HAP-1 (cell line): ENCODE measurements at regions not wholly inside any gene's neighbourhood (a gene's known extent, or its start where the extent isn't known, plus 50 kb on each side); places are given as distances from the start of the nearest gene placed in this dataset.
"Not testable (repeated sequence)": the region's sequence is repeated elsewhere in the genome, so short reads cannot be mapped to it uniquely, and the experiment has no call there.

Experiments used
- DNase-seq, 2 experiments: peaks; one replicate each; pipeline ENCODE4 v3.0.0-alpha.2; 2016 to 2020; ENCODE audit warnings: low spot score in 2 of 2
- H3K27me3 ChIP-seq: fragments of 250-450 bp; sonication (Bioruptor Pico); 2 replicates; pipeline ENCODE4 v1.5.1; 2020; ENCODE audit warnings: low read depth, mild to moderate bottlenecking, moderate library complexity
- H3K36me3 ChIP-seq: fragments of 250-450 bp; sonication (Bioruptor Pico); replicated peaks from 2 replicates; pipeline ENCODE4 v1.5.1; 2020; ENCODE audit warnings: mild to moderate bottlenecking
- H3K4me1 ChIP-seq: fragments of 250-450 bp; sonication (Bioruptor Pico); 2 replicates; pipeline ENCODE4 v1.5.1; 2020; ENCODE audit warnings: mild to moderate bottlenecking
- H3K4me3 ChIP-seq: fragments of 250-450 bp; sonication (Bioruptor Pico); 2 replicates; pipeline ENCODE4 v1.5.1; 2020; ENCODE audit warnings: mild to moderate bottlenecking, moderate library complexity
- H3K9me3 ChIP-seq: fragments of 250-450 bp; sonication (Bioruptor Pico); 2 replicates; pipeline ENCODE4 v1.5.1; 2020; ENCODE audit warnings: mild to moderate bottlenecking, moderate library complexity
- in situ Hi-C: fragments of 300-500 bp; cut with MboI; formaldehyde crosslinking; loops from 3 replicates; pipeline ENCODE4 v1.14.3; 2020; ENCODE audit warnings: low sequenced_read_pairs, inconsistent platforms, mixed read lengths

- Histone ChIP-seq H3K9me3 (no peaks in the 10 kb centered on the region), H3K36me3 (no peaks in the 10 kb centered on the region), H3K4me1 (no peaks in the 10 kb centered on the region), H3K4me3 (no peak overlapping the region), H3K27me3 (no peaks in the 10 kb centered on the region)
- in situ Hi-C loops, result no loop called here
- DNase-seq, result no peak
These were observed 701.6 kb downstream of the RFPL4B start for GRCh38 chr6:113048741-113049140.

DNA sequence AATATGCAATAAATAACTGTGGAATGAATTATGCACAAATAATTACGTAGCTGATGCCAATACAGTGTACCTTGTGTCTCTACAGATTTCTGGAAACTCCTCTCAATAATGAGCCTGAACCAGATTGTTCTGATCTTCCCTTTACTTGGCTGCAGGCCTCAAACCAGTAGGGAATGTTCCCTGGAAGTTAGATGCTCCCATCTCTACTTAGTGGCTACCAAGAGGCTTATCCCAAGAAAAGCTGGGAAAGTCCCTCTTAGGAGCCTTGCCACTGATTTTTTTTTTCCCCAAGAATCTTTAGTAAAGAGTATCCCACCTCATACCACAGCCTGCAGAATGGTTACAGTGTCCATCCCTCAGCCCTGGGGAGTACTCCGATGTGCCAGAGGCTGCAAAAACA is 702.1 kb downstream of the RFPL4B start:
- DNase-seq, result no peak
- in situ Hi-C loops, result no loop called here
- Histone ChIP-seq H3K9me3 (no peaks in the 10 kb centered on the region), H3K4me3 (no peak overlapping the region), H3K4me1 (no peaks in the 10 kb centered on the region), H3K27me3 (no peaks in the 10 kb centered on the region), H3K36me3 (no peaks in the 10 kb centered on the region)

DNA sequence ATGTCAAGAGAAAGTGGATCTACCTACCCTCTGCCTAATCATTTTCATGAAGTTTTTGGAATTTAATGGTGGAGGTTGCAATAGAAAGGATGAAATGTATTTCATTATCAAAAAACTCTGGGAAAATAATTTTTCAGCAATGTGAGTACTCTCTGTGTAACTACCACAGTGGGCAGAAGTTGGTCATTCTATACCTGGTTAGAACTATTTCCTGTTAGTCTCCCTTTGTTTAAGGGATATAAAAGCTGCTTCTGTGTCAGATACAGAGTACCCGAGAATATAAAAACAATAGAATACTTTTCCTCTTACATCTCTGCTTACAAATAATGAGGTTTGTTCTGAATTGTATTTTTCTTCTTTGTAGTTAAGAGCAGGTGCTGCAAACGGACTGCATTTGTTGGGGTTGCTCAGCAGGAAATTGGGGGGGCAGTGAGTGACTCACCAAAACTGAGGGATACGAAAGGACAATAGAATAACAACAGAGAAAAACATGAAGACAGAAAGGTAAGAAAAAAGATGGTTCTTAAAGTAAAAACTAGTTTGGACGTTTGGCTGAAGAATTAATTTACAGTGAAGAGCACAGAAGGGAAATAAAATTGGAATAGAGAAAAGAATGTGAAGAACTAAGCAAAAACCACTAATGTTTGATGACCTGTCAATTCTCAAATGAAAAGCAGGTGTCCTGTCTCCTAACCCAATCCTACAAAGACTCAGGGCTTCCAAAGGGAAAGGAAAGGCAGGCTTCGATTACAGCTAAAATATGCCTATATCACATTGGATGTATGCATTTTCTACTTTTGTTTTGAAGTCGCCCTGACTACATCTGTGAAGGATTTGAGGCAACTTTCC is 703.1 kb downstream of the RFPL4B start:
- H3K9me3 ChIP-seq, result no peaks in the 10 kb centered on the region
- in situ Hi-C loops, result no loop called here
- no peaks in the 10 kb centered on the region for H3K27me3 ChIP-seq
- H3K36me3 ChIP-seq, result no peaks in the 10 kb centered on the region
- H3K4me3 ChIP-seq, result no peak overlapping the region
- DNase-seq, result no peak
- no peaks in the 10 kb centered on the region for H3K4me1 ChIP-seq

- DNase-seq, result no peak
- H3K9me3 ChIP-seq, result no peaks in the 10 kb centered on the region
- H3K36me3 ChIP-seq, result no peaks in the 10 kb centered on the region
- in situ Hi-C loops, result no loop called here
- no peaks in the 10 kb centered on the region for H3K27me3 ChIP-seq
- H3K4me3 ChIP-seq, result no peak overlapping the region
- H3K4me1 ChIP-seq, result no peaks in the 10 kb centered on the region
These were observed 703.8 kb downstream of the RFPL4B start for GRCh38 chr6:113050979-113051378.

- in situ Hi-C loops, result no loop called here
- Histone ChIP-seq H3K9me3 (no peaks in the 10 kb centered on the region), H3K27me3 (no peaks in the 10 kb centered on the region), H3K4me3 (no peak overlapping the region), H3K36me3 (no peaks in the 10 kb centered on the region), H3K4me1 (no peaks in the 10 kb centered on the region)
- no peak for DNase-seq
These were observed 705.4 kb downstream of the RFPL4B start for GRCh38 chr6:113052506-113052905.

DNA sequence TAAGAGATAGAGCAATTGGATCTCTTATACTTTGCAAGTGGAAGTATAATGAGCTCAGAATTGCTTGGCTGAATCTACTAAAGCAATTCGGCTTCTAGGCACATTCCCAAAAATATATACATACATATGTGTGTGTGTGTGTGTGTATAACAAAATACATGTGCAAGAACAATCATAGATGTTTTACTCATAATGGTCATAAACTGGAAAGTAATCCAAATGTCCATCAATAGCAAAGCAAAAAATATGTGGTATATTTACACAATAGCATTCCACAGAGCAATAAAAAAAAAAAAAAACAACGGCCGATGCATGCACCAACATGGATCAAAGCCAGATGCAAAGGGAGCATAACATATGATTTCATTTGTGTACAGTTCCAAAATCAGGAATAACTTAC is 707.9 kb downstream of the RFPL4B start:
- no peaks in the 10 kb centered on the region for H3K9me3 ChIP-seq
- H3K4me1 ChIP-seq, result no peaks in the 10 kb centered on the region
- H3K36me3 ChIP-seq, result no peaks in the 10 kb centered on the region
- H3K27me3 ChIP-seq, result no peaks in the 10 kb centered on the region
- DNase-seq, result no peak
- no peak overlapping the region for H3K4me3 ChIP-seq
- in situ Hi-C loops, result no loop called here

GRCh38 chr6:113055998-113056397 is 708.9 kb downstream of the RFPL4B start:
- Histone ChIP-seq H3K4me3 (no peak overlapping the region), H3K4me1 (no peaks in the 10 kb centered on the region), H3K36me3 (no peaks in the 10 kb centered on the region), H3K9me3 (no peaks in the 10 kb centered on the region), H3K27me3 (no peaks in the 10 kb centered on the region)
- no peak for DNase-seq
- in situ Hi-C loops, result no loop called here

GRCh38 chr6:113057567-113058053 is 710.5 kb downstream of the RFPL4B start:
- Histone ChIP-seq H3K27me3 (no peaks in the 10 kb centered on the region), H3K36me3 (no peaks in the 10 kb centered on the region), H3K4me3 (no peak overlapping the region), H3K9me3 (no peaks in the 10 kb centered on the region), H3K4me1 (no peaks in the 10 kb centered on the region)
- no peak for DNase-seq
- in situ Hi-C loops, result no loop called here

DNA sequence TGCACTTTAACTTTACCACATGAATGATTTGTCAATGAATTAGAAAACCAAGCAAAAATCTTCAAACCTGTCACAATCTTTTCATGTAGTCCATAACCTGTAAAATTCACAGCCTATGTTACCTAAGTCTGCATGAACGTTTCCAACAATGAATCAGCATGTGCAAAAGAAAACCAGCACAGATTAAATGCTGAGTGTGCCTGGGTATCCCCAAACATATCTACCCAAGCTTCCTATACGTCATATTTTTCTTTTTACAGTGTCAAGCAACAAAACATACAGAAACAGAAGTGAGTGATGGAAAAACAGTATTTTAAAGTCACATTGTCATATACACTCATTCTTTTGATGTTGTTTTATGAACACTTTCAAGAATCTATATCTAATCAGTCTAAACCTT is 713.5 kb downstream of the RFPL4B start:
- peaks cover 5% of the 10 kb centered on the region; the same call in 1 of the 2 replicates for H3K4me1 ChIP-seq
- in situ Hi-C loops, result no loop called here
- no peaks in the 10 kb centered on the region for H3K9me3 ChIP-seq
- H3K4me3 ChIP-seq, result no peak overlapping the region
- no peak for DNase-seq
- H3K36me3 ChIP-seq, result no peaks in the 10 kb centered on the region
- no peaks in the 10 kb centered on the region for H3K27me3 ChIP-seq

GRCh38 chr6:113065611-113066010 is 718.5 kb downstream of the RFPL4B start:
- in situ Hi-C loops, result no loop called here
- Histone ChIP-seq H3K4me1 (peaks cover 13% of the 10 kb centered on the region), H3K27me3 (no peaks in the 10 kb centered on the region), H3K9me3 (no peaks in the 10 kb centered on the region), H3K36me3 (no peaks in the 10 kb centered on the region), H3K4me3 (no peak overlapping the region)
- peak; percentile 53 to 91 for DNase-seq

DNA sequence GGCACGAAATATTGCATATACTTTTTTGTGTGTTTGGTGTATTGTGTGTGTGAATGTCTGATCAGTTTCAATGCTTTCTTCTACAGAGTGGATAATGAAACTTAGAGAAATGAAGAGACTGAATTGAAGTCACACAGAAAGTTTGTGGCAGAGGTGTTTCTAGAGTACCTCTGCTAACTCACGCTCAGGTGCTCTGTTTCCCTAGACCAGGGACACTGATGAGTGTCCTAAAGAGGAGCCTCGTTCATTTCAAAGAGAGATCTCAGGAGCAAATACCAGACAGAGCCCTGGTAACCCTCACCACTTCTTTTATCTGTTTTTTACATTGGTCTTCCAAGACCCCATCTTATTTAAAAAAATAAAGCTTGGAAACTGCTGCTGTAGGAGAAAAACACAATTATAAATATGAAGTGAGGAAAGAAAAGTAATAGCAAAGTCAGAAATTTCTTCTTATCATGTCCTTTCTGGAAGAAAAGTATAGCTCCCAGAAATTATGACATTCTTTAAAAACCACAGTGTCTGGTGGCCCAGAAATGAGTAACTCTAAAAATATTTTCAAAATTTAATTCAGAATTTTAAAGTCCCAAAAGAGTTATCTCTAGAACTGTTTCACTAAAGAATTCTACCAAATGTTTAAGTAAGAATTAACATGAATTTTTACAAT is 720.6 kb downstream of the RFPL4B start:
- DNase-seq, result no peak
- no peak overlapping the region for H3K4me3 ChIP-seq
- no peaks in the 10 kb centered on the region for H3K36me3 ChIP-seq
- in situ Hi-C loops, result no loop called here
- peaks cover 13% of the 10 kb centered on the region for H3K4me1 ChIP-seq
- H3K9me3 ChIP-seq, result no peaks in the 10 kb centered on the region
- H3K27me3 ChIP-seq, result no peaks in the 10 kb centered on the region

GRCh38 chr6:113068570-113068969 is 721.4 kb downstream of the RFPL4B start:
- DNase-seq, result no peak
- H3K9me3 ChIP-seq, result no peaks in the 10 kb centered on the region
- H3K4me3 ChIP-seq, result no peak overlapping the region
- no peaks in the 10 kb centered on the region for H3K27me3 ChIP-seq
- H3K36me3 ChIP-seq, result no peaks in the 10 kb centered on the region
- in situ Hi-C loops, result no loop called here
- H3K4me1 ChIP-seq, result peaks cover 13% of the 10 kb centered on the region

DNA sequence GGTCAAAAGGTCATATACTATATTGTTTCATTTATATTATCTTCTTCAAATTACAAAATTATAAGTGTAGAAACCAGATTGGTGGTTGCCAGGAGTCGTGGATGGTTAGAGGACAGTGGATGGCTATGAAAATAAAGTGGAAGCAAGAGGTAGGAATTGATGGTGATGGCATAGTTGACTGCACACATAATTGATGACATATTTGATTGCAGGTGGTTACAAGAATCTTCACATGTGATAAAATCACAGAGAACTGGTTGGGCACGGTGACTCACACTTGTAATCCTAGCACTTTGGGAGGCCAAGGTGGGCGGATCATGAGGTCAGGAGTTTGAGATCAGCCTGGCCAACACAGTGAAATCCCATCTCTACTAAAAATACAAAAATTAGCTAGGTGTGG is 723.6 kb downstream of the RFPL4B start:
- H3K36me3 ChIP-seq, in situ Hi-C loops, DNase-seq, H3K4me3 ChIP-seq, H3K9me3 ChIP-seq, H3K27me3 ChIP-seq, H3K4me1 ChIP-seq: not testable (repeated sequence)

- Histone ChIP-seq H3K4me1 (no peaks in the 10 kb centered on the region), H3K27me3 (no peaks in the 10 kb centered on the region), H3K9me3 (no peaks in the 10 kb centered on the region), H3K4me3 (no peak overlapping the region), H3K36me3 (no peaks in the 10 kb centered on the region)
- in situ Hi-C loops, result no loop called here
- no peak for DNase-seq
These were observed 726.6 kb downstream of the RFPL4B start for GRCh38 chr6:113073611-113074191.
